HepG2 (cell line): ENCODE measurements at regions not wholly inside any gene's neighbourhood (a gene's known extent, or its start where the extent isn't known, plus 50 kb on each side); places are given as distances from the start of the nearest gene placed in this dataset.

Experiments
- ATF7 ChIP-seq, 2 experiments: fragments of 450-650 bp in 1 of 2; sonication (generic) in 1 of 2; formaldehyde crosslinking in 1 of 2; IDR thresholded peaks; 2 replicates each; pipeline versions ENCODE4 v1.4.0 to v1.6.1; 2016 to 2020; ENCODE audit warnings: antibody characterized with exemption in 1 of 2, mild to moderate bottlenecking in 1 of 2, missing genetic modification reagents in 1 of 2
- DZIP1 ChIP-seq: sonication (generic); formaldehyde crosslinking; IDR thresholded peaks from 2 replicates; pipeline ENCODE4 v1.5.0; 2020; ENCODE audit warnings: mild to moderate bottlenecking, missing genetic modification reagents
- FOXO1 ChIP-seq: sonication (generic); formaldehyde crosslinking; IDR thresholded peaks from 2 replicates; pipeline ENCODE4 v1.4.0; 2020; ENCODE audit warnings: missing genetic modification reagents
- GLI4 ChIP-seq: sonication (generic); formaldehyde crosslinking; IDR thresholded peaks from 2 replicates; pipeline ENCODE4 v1.5.1; 2020; ENCODE audit warnings: missing genetic modification reagents, mild to moderate bottlenecking, moderate library complexity, borderline replicate concordance
- LBX2 ChIP-seq: sonication (generic); formaldehyde crosslinking; IDR thresholded peaks from 2 replicates; pipeline ENCODE4 v1.5.0; 2020; ENCODE audit warnings: missing genetic modification reagents, mild to moderate bottlenecking, borderline replicate concordance
- NR2F6 ChIP-seq, 2 experiments: IDR thresholded peaks; 2 replicates each; pipeline ENCODE4 v1.6.1; 2016; ENCODE audit warnings: antibody characterized with exemption in 1 of 2, mild to moderate bottlenecking in 1 of 2
- SCMH1 ChIP-seq: sonication (generic); formaldehyde crosslinking; IDR thresholded peaks from 2 replicates; pipeline ENCODE4 v1.9.0; 2021; ENCODE audit warnings: missing genetic modification reagents, mild to moderate bottlenecking, borderline replicate concordance
- TFAP4 ChIP-seq: sonication (generic); IDR thresholded peaks from 2 replicates; pipeline ENCODE4 v1.6.1; 2016; ENCODE audit warnings: low read depth, borderline replicate concordance
- TRIM24 ChIP-seq: sonication (generic); formaldehyde crosslinking; IDR thresholded peaks from 2 replicates; pipeline ENCODE4 v1.8.0; 2022; ENCODE audit warnings: mild to moderate bottlenecking, missing genetic modification reagents
- ZNF20 ChIP-seq: sonication (generic); formaldehyde crosslinking; IDR thresholded peaks from 2 replicates; pipeline ENCODE4 v1.4.0; 2020; ENCODE audit warnings: mild to moderate bottlenecking, moderate library complexity, missing genetic modification reagents
- ZNF292 ChIP-seq: sonication (generic); formaldehyde crosslinking; IDR thresholded peaks from 2 replicates; pipeline ENCODE4 v1.8.1; 2022; ENCODE audit warnings: mild to moderate bottlenecking, low read depth, missing genetic modification reagents, borderline replicate concordance
- ZNF687 ChIP-seq: sonication (generic); formaldehyde crosslinking; IDR thresholded peaks from 2 replicates; pipeline ENCODE4 v1.5.1; 2020; ENCODE audit warnings: mild to moderate bottlenecking, missing genetic modification reagents, moderate library complexity

- TF ChIP-seq GLI4 (CRISPR knock-in tag): no peak
- TF ChIP-seq TRIM24 (CRISPR knock-in tag): no peak
- TF ChIP-seq ZNF687 (CRISPR knock-in tag): peak; percentile 67
- TF ChIP-seq ATF7 (IDR thresholded peaks at IDR 0.05): no peak
- TF ChIP-seq ATF7 (CRISPR knock-in tag; IDR thresholded peaks at IDR 0.05): no peak
- peak; percentile 64; the same call in 1 of the 2 replicates for TF ChIP-seq TFAP4
- TF ChIP-seq ZNF292: peak; percentile 54; the same call in 1 of the 2 replicates
- no peak for TF ChIP-seq SCMH1 (CRISPR knock-in tag)
- peak; percentile 72; the same call in 1 of the 2 replicates for TF ChIP-seq FOXO1 (CRISPR knock-in tag)
- no peak for TF ChIP-seq LBX2 (CRISPR knock-in tag)
- peak; percentile 76; the same call in 1 of the 2 replicates for TF ChIP-seq DZIP1 (CRISPR knock-in tag)
- no peak for TF ChIP-seq NR2F6 (IDR thresholded peaks at IDR 0.05)
- TF ChIP-seq NR2F6 (CRISPR knock-in tag; IDR thresholded peaks at IDR 0.05): no peak
- TF ChIP-seq ZNF20 (CRISPR knock-in tag): no peak
Observed at GRCh38 chr2:10226038-10226724, 76.5 kb upstream of the HPCAL1 start (continued).
